Common myeloid progenitor, CD34-positive (primary cell): ENCODE measurements at regions not wholly inside any gene's neighbourhood (a gene's known extent, or its start where the extent isn't known, plus 50 kb on each side); places are given as distances from the start of the nearest gene placed in this dataset.

Source experiments
- CTCF ChIA-PET: fragments of 350-600 bp; sonication (Branson Sonifier 250); formaldehyde crosslinking; loops from one replicate; lab custom pipeline; 2021; ENCODE audit warnings: antibody characterized with exemption; lab: Charles Lee
- POLR2A ChIA-PET: fragments of 350-600 bp; sonication (Branson Sonifier 250); formaldehyde crosslinking; loops from one replicate; lab custom pipeline; 2021; ENCODE audit warnings: antibody characterized with exemption; lab: Charles Lee
- DNase-seq, 3 donors: peaks; one replicate each; pipeline versions ENCODE4 v3.0.0 to v3.0.0-alpha.2; 2013
- H3K27ac ChIP-seq, 2 experiments: 1 replicate in 1 of 2; 2 replicates in 1 of 2; pipeline ENCODE4 v1.7.0; 2013; ENCODE audit warnings: inconsistent platforms in 2 of 2, low read length in 2 of 2, mild to moderate bottlenecking in 2 of 2, low read depth in 1 of 2, moderate library complexity in 1 of 2; ENCODE audit not compliant: severe bottlenecking in 2 of 2, insufficient read depth in 1 of 2, poor library complexity in 1 of 2
- H3K27me3 ChIP-seq, 5 experiments: replicated peaks in 2 of 5; 1 replicate in 3 of 5; 2 replicates in 2 of 5; pipeline versions ENCODE4 v1.6.1 to v1.7.0; 2013; ENCODE audit warnings: low read length in 4 of 5, mild to moderate bottlenecking in 2 of 5, moderate library complexity in 2 of 5, inconsistent platforms in 1 of 5; ENCODE audit not compliant: insufficient read depth in 5 of 5, control insufficient read depth in 4 of 5
- H3K36me3 ChIP-seq, 4 experiments: 1 replicate in 2 of 4; 2 replicates in 2 of 4; pipeline versions ENCODE4 v1.6.1 to v1.7.0; 2013; ENCODE audit warnings: low read length in 3 of 4, control low read depth in 1 of 4, mild to moderate bottlenecking in 1 of 4; ENCODE audit not compliant: control insufficient read depth in 4 of 4, insufficient read depth in 4 of 4
- H3K4me1 ChIP-seq, 4 experiments: 1 replicate in 3 of 4; 2 replicates in 1 of 4; pipeline versions ENCODE4 v1.6.1 to v1.7.1; 2013; ENCODE audit warnings: low read length in 3 of 4, mild to moderate bottlenecking in 3 of 4, control low read depth in 1 of 4, inconsistent platforms in 1 of 4, moderate library complexity in 1 of 4; ENCODE audit not compliant: control insufficient read depth in 4 of 4, insufficient read depth in 4 of 4; ENCODE audit errors: control extremely low read depth in 1 of 4
- H3K4me3 ChIP-seq, 7 experiments: 1 replicate in 4 of 7; 2 replicates in 3 of 7; pipeline versions ENCODE4 v1.5.1 to v1.7.0; 2013; ENCODE audit warnings: mild to moderate bottlenecking in 7 of 7, low read length in 6 of 7, moderate library complexity in 6 of 7, inconsistent platforms in 2 of 7, low read depth in 2 of 7, control low read depth in 1 of 7; ENCODE audit not compliant: insufficient read depth in 4 of 7, control insufficient read depth in 1 of 7; ENCODE audit errors: extremely low read depth in 1 of 7
- H3K9me3 ChIP-seq, 5 experiments: 1 replicate in 4 of 5; 2 replicates in 1 of 5; pipeline versions ENCODE4 v1.6.1 to v1.7.1; 2013; ENCODE audit warnings: low read length in 4 of 5, mild to moderate bottlenecking in 2 of 5, inconsistent platforms in 1 of 5, low read depth in 1 of 5, moderate library complexity in 1 of 5; ENCODE audit not compliant: control insufficient read depth in 4 of 5, insufficient read depth in 2 of 5; ENCODE audit errors: control extremely low read depth in 1 of 5
- WGBS: methylation state at CpG from one replicate; pipeline ENCODE4 v1.1.5; 2013; ENCODE audit not compliant: insufficient coverage; 5-methylcytosine and 5-hydroxymethylcytosine counted together

DNA sequence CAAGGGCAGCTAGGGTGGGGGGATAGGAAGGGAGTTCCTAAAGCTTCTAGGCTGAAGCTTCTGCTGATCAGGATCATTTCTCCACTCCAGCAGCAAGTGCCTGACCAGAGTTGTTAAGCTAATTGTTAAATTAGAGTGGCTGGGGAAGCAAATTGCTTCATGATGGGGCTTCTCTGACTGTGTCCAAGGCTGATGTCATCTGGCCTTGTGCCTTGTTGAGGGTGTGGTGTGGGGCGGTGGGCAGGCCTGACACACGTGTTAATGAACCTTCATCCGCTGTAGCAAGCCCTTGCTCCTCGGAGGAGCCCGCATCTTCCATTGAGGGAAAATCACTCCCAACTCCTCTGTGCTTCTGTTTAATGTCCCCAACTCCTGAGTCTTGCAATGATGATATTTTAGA, 84.3 kb upstream of the ROPN1 start:
- WGBS, result 100% methylated on average over 5 of the region's 5 CpGs

DNA sequence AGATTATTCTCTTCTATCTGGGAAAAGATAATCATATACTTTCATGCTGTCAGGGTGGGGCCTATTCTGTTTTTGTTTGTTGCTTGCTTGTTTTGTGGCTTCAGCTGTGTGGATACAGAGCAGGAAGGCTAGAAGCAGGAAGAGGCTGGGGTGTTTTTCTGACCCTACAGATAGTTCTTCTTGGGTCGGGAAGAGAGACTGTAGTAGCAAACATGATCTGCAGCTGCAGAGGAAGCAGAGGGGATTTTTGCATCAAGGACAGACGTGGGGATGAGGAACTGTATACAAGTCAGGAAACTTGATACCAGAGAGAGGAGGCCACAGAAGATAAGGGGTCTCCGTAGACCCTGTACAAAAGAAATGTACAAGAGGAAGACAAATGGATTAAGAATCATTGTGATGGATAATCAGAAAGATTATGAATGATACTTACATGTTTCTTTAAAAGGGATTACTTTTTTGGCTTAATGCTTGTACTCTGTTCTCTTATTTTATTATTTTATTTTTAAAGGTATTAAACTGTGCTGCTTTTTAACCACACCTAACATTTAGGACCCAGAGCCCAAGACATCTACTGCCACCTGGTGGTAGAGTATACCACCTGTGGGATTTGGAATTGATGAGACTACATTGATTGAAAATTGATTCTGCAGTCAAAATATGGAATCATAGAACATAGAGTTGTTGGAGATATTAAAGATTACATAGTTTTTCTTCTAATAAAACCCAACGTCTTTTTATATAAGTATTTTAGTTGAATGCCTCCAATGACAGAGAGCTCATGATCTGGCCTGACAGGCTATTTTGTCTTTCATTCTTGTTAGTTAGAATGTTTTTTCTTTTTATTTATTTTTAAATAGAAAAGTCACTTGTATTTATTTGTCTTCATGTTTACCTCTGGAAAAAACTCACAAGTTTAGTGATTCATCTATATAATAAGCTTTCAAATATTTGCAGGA, 87.3 kb upstream of the ROPN1 start:
- CTCF ChIA-PET, result interaction anchor here (0.7 to 2.6 kb wide), 14 partner anchors 10 to 306 kb away, joined by 3 to 10 read pairs (median 4); no protein-coding TSS in a partner anchor
- DNase-seq, result peak; percentile 36 to 62 (median 58)

More for the DNA sequence above, 84.3 kb upstream of the ROPN1 start:
- H3K27me3 ChIP-seq, result peaks cover 0 to 2% (median 0%) of the 10 kb centered on the region in 5 experiments
- H3K36me3 ChIP-seq, result no peaks in the 10 kb centered on the region
- H3K4me1 ChIP-seq, result peaks cover 0 to 3% (median 0%) of the 10 kb centered on the region in 4 experiments
- H3K27ac ChIP-seq, result no peak overlapping the region
- CTCF ChIA-PET, result interaction anchor here (1.2 to 1.7 kb wide), 5 partner anchors 8 to 63 kb away, joined by 3 to 4 read pairs (median 3); no protein-coding TSS in a partner anchor
- DNase-seq, result no peak
- no peaks in the 10 kb centered on the region for H3K9me3 ChIP-seq
- H3K4me3 ChIP-seq, result no peak overlapping the region
- POLR2A ChIA-PET, result no interaction called here

DNA sequence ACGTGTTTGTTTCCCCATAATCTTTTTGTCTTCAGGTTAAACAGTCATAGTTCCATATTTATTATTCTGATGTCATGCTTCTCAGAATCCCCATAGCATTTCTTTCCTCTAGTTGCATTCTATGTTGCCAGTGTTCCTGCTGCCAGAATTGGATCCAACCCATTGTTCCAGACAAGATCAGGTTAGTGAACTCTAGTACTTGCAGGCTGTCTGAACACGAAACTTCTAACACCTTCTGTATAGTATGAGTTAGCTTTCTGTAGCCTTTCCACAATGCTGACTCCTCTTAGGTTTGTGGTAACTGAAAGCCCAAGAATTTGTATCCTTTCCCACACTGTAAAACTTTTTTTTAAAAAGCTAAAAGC, 88.0 kb upstream of the ROPN1 start:
- no peak for DNase-seq
- Histone ChIP-seq H3K36me3 (no peaks in the 10 kb centered on the region), H3K9me3 (no peaks in the 10 kb centered on the region), H3K27me3 (peaks cover 0 to 2% (median 0%) of the 10 kb centered on the region in 5 experiments), H3K27ac (no peak overlapping the region), H3K4me3 (no peak overlapping the region), H3K4me1 (peaks cover 0 to 3% (median 0%) of the 10 kb centered on the region in 4 experiments)
- ChIA-PET POLR2A (no interaction called here), CTCF (interaction anchor here (0.7 to 2.6 kb wide), 12 partner anchors 10 to 307 kb away, joined by 3 to 10 read pairs (median 5); no protein-coding TSS in a partner anchor)
- WGBS, result no CpG with 5 or more reads among the region's 2 CpGs

More for the DNA sequence above, 87.3 kb upstream of the ROPN1 start:
- Histone ChIP-seq H3K27me3 (peaks cover 0 to 2% (median 2%) of the 10 kb centered on the region in 5 experiments), H3K9me3 (no peaks in the 10 kb centered on the region), H3K4me3 (no peak overlapping the region), H3K36me3 (no peaks in the 10 kb centered on the region), H3K4me1 (peaks cover 0 to 3% (median 0%) of the 10 kb centered on the region in 4 experiments), H3K27ac (no peak overlapping the region)
- POLR2A ChIA-PET, result no interaction called here
- WGBS, result 37% methylated on average over 3 of the region's 4 CpGs

DNA sequence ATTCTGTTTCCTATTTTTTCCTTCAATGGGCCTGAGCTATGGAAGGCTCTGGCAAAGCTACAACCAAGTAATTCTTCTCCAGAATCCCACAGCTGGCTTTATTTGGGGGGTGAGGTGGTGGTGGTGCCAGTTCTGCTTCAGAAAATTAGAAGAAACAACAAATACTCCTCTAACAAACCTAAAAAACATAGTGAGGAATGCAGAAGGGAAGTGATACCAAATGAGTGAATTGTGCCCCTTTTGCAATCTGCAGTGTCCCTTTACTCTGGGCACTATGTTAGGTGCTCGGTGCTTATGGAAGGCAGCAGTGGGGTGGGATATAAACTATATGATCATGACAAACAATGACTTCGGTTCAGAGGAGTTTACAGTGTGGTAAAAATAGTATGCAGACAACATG, 90.4 kb upstream of the ROPN1 start:
- no peaks in the 10 kb centered on the region for H3K36me3 ChIP-seq
- POLR2A ChIA-PET, result no interaction called here
- CTCF ChIA-PET, result interaction anchor here (1.6 to 2.1 kb wide), 2 partner anchors 15 to 20 kb away, joined by 3 to 11 read pairs; no protein-coding TSS in a partner anchor
- 100% methylated on average over 1 of the region's 2 CpGs for WGBS
- peaks cover 0 to 2% (median 0%) of the 10 kb centered on the region in 5 experiments for H3K27me3 ChIP-seq
- peaks cover 0 to 3% (median 0%) of the 10 kb centered on the region in 4 experiments for H3K4me1 ChIP-seq
- no peak for DNase-seq
- H3K9me3 ChIP-seq, result no peaks in the 10 kb centered on the region
- H3K27ac ChIP-seq, result no peak overlapping the region
- no peak overlapping the region for H3K4me3 ChIP-seq

DNA sequence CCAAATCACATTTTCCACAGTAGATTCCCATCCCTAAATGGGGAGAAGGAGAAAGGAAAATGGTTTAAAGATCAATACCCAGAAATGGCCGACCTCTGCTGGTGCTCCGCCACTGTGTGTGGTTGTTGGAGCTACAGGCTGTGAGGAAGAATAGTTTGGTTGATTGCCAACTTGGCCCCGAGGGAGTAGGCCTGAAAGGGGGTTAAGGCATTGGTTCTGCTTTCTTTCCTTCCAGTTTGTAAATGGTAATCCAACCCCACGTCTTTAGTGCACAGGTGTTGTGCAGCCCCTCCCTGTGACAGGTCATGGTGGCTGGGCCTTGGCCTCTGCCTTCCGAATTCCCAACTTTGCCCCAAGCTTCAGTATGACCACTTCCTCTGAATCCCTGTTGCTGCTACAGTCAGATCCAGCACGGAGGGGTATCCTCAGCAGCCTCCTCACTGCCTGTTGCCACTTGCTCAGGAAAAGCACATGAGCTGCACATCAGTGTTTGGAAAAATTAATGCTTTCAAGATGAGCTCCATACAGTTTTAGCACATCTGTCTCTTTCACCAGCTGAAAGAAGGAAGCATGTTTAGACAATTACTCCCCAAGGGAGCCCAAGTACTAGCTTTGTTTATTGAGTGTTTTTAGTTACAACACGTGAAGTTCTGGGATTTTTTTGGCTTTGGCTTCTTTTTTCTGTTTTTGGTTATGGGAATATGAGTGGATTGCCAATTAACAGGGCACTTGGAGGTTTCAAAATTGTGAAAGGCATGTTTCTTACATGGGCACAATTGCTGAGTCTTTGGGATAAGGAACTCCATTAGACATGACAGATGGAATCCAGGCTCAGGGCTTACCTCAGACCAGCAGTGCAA, 92.3 kb upstream of the ROPN1 start:
- H3K9me3 ChIP-seq, result no peaks in the 10 kb centered on the region
- peaks cover 0 to 2% (median 0%) of the 10 kb centered on the region in 5 experiments for H3K27me3 ChIP-seq
- DNase-seq, result peak in 1 of 3 donors; percentile 6
- no peak overlapping the region for H3K4me3 ChIP-seq
- ChIA-PET POLR2A (interaction anchor here (0.6 kb wide), 1 partner anchor 47 kb away, joined by 3 read pairs; no protein-coding TSS in a partner anchor), CTCF (interaction anchor here (0.8 to 1.1 kb wide), 3 partner anchors 7 to 71 kb away, joined by 3 to 4 read pairs (median 3); no protein-coding TSS in a partner anchor)
- H3K4me1 ChIP-seq, result no peaks in the 10 kb centered on the region
- 78% methylated on average over 6 of the region's 7 CpGs for WGBS
- no peaks in the 10 kb centered on the region for H3K36me3 ChIP-seq
- H3K27ac ChIP-seq, result no peak overlapping the region

DNA sequence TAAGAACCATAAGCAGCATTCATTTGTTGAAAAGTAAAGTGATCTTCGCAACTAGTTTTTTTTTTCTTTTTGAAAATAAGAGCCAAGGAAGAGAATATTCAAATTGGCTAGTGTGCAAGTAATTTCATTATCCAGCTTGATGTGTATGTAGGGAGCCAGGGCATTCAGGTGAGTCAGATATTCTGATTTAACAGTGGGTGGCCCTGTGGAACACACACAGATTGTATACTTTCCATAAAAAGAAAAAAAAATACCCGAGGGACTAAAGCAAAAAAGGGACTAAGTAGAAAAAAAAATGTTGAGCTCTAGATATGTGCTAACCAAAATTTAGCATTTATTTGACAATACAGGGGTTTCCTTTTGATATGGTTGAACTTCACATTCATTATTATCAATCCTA, 96.9 kb upstream of the ROPN1 start:
- no peaks in the 10 kb centered on the region for H3K4me1 ChIP-seq
- H3K36me3 ChIP-seq, result no peaks in the 10 kb centered on the region
- H3K27me3 ChIP-seq, result peaks cover 0 to 14% (median 6%) of the 10 kb centered on the region in 5 experiments
- H3K27ac ChIP-seq, result no peak overlapping the region
- no peak for DNase-seq
- CTCF ChIA-PET, result interaction anchor here (1.4 kb wide), 1 partner anchor 12 kb away, joined by 4 read pairs; no protein-coding TSS in a partner anchor
- no peaks in the 10 kb centered on the region for H3K9me3 ChIP-seq
- no peak overlapping the region for H3K4me3 ChIP-seq
- 89% methylated on average over 1 of the region's 2 CpGs for WGBS
- POLR2A ChIA-PET, result no interaction called here
